KG1 (cell line): ENCODE measurements at regions not wholly inside any gene's neighbourhood (a gene's known extent, or its start where the extent isn't known, plus 50 kb on each side); places are given as distances from the start of the nearest gene placed in this dataset.
"Not testable (repeated sequence)": the region's sequence is repeated elsewhere in the genome, so short reads cannot be mapped to it uniquely, and the experiment has no call there.

Experiments used
- DNase-seq: peaks from one replicate; lab custom pipeline; 2025; lab: John Stamatoyannopoulos, UW

DNA sequence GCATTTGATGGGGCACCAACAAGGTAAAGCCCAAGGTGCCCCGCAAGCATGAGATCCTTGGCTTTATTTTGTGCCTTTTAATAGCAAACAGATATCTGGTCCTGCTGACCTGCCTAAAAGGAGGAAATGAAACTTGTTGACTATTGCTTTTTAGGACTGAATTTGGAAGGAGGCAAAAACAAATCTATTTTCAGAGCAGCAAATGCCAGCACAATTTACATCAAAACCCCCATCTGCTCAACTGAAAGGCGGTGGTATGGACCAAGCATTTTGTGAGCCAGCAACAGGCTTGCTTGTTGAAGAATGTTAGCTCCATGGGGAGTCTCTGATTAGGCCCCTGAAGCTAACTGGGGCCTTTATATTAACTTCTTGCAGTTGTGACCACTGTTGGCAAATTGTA, 192.6 kb upstream of the E2F8 start:
- no peak for DNase-seq

DNA sequence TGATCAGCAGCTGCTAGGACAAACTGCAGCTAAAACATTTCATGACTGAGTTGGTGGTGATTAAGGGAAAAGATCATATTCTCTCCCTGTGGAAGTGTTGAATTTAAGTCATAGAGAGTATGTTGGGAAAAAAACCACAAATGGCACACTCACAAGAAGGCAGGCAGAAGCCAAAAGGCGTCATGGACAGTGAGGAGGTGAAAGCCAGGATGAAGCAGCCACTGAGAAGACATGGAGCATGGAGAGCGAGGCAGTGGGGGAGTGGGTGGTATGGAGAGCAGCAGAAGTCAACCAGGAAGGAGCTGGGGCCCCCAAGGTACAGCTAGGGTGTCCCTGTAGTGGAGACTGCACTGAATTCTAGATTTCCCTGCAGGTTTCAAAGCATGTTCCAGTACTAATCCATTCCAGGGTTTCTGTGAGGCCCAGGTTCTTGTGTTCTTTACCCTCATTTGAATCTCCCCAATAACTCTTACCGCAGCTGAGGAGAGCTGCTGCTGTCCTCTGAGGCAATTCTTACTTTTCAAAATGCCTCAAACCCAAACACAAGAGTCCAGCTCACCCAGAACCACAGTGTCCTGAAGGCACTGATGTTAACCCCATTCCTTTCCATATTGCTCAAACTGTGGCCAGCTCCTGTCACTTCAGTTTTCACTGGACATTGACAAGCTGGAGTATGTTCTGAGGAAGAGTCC, 191.8 kb upstream of the E2F8 start:
- no peak for DNase-seq

DNA sequence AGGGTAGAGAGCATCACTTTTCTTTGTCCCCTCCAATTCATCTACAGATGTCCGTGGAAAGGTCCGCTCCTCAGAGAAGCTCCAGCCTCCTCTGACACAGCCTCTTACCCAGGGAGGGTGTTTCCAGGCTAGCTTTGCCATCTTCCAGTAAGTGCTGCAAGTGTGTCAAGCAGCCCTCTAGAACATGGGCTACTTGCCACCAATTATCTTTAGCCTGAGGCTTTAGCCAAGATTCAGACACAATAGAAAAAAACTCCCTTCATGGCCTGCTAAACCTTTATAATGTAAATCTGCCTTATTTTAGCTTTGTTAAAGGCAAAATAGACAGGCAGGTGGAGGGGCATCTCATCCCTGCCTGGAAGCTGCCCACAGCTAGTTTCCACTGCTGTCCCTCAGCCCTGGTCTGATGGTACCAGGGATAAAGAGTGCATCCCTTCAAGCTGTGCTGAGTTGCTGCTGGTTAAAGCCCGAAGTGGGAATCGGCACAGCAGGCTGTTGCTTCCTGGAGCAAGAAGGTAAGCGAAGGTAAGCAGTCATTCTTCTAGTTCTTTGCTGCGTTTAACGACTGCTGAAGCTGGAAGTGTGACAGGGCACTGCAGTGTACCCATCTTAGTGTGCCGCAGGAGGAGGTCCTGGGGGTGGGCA, 190.1 kb upstream of the E2F8 start:
- DNase-seq: no peak

DNA sequence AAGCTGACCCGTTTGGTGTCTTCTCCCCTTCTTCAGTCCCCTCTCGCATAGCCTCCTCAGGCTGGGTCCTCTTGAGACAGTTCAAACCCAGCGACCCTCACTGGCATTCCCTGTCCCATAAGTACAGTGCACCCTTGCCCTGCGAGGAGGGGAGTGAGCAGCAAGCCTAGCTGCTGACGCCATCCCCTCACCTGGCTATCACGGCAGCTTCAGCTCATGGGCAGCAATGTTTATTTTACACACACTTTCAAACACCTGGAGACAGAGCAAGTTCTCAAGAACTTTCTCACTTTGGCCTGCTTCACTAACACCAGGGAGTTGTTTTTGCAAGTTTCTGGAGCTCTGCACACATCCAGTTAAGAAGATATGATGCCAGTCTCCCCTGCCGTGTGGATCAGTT, 189.6 kb upstream of the E2F8 start:
- no peak for DNase-seq

DNA sequence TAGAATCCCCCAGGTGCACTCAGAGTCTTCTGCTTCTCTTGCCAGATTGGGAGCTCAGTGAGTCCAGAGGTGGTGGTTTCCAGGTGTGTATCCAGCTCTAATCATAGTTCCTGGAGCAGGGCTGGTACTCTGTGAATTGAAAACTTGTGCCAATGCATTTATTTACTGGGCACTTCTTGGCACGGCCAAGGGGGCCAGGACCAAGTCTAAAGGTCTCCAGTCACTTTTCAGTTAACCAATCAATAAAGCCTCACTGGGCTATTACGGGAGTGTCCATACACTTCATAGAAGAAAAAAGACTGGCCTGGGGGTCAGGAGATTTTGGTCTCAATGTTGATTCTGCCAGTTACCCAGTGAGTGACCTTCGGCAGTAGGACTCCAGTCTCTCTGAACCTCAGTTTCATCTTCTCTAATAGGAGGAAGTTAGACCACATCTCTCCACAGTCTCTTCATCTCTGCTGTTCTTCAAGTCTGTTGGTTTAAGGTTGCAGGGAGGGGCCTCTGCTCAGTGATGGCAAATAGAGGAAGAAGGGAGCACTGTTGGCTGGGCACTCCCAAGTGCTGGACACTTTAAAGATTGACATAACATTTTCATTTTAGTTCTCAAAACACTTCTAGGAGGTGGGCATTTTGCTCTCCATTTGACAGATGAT, 188.5 kb upstream of the E2F8 start:
- no peak for DNase-seq

DNA sequence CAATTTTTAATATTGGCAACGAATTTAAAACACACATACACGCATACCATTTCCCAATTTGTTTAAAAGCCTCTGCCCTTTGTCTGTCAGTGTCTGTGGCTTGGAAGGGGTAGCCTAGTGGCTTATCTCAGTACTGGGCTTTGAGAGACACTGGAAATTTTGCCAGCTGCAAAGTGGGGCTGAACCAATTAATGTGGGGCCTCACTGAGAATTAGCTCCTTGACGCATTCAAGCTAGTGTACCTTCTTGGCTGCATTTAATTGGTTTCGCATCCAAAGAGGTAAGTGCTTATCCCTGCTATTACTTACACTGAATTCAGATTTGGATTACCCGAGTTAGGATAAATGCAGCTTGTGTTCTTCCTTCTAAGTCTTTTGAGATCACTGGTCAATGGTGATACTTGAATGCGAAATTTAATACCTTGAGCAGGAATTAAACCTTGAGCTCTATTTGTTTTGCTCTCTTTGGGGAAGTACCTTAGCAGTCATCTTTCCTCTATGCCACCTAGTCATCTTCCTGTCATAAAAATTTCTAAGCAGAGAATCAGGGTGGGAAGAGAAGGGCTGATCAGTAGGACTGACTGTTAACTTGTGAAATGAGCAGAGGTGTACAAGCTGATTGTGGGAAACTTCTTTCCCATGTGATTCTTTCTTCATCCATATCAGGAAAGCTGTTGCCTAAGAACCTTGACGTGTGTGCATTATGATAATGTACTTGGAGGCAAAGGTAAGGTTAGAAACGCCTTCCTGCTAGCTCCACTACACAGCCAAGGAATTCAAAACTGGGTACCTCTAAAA, 187.7 kb upstream of the E2F8 start:
- DNase-seq: no peak

DNA sequence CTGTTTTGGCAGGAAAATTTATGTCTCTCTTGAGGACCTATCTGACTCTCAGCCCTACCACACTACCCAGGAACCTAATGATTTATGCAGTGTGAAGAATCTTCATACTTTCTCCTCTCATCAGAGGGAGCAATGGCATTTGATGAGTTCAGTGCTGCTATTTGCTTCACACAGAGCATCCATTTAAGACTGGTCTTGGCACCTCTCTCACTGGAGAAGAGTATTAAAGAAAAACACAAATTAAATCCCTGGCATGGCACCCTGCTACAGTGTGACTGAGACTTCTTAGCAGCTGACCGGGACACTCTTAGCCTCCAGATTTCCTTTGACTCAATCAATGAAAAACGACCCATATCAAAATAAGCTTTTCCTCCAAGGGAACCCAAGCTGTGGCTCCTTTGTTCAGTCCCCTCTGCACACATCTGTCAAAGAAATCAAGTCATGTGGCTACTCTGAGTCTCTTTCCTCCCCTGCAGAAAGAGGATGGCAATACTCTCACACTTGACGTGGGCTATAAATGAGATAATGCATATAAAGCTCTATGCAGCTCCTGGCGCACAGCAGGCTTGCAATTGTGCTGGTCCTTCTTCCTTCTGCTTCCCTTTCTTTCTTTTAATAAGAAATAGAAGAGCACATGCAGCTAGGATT, 186.1 kb upstream of the E2F8 start:
- no peak for DNase-seq

DNA sequence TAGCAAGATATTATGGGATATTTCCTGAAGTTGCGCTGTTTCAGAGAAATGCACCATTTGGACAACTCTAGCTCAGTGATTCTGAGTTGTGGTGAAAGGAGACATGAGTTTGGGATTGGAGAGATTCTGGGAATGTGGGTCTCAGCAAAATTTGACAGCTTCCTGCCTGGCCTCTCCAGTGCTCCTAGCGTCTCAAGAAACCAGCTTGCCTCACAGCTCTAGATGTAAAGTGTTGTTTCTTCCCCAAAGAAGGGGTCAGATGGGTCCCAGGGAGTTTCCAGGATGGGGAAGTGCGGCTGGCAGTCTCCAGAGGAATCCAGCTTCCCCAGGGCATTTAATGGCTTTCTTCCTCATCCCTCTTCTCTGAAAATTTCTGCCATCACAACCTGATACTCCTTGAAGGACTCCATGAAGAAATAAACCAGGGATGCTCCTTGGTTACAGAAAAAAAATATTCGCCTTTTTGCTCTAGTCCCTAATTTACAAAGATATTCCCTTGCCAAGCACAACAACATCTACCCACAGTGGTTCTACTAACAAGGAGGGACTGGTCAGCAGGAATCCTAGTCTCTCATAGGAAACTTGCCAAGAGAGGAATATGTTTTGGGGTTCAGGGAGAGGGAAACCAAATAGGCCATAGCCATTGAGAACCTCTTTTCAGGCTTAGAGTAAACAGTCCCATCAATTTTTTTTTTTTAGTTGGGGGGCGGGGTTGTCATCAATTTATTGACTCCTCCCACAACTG, 185.4 kb upstream of the E2F8 start:
- DNase-seq: no peak

DNA sequence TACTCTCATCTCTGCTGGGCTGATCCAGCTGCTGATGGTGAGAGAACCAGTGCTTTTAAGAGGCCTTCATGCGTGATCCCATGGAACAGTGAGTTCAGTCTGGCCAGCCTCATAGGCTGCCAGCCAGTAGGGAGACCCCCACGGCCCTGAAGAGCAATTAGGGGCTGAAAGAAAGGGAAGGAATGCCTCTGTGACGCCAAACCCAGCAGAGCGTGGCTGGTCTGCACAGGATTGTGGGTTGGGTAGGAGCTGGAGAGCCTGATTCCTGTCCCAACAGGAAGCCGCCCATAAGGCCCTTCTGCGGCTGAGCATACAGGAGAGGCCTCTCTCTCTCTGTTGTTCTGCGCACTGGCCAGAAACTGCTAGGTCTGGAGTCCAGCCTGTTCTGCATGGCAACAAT, 181.5 kb upstream of the E2F8 start:
- DNase-seq: no peak

DNA sequence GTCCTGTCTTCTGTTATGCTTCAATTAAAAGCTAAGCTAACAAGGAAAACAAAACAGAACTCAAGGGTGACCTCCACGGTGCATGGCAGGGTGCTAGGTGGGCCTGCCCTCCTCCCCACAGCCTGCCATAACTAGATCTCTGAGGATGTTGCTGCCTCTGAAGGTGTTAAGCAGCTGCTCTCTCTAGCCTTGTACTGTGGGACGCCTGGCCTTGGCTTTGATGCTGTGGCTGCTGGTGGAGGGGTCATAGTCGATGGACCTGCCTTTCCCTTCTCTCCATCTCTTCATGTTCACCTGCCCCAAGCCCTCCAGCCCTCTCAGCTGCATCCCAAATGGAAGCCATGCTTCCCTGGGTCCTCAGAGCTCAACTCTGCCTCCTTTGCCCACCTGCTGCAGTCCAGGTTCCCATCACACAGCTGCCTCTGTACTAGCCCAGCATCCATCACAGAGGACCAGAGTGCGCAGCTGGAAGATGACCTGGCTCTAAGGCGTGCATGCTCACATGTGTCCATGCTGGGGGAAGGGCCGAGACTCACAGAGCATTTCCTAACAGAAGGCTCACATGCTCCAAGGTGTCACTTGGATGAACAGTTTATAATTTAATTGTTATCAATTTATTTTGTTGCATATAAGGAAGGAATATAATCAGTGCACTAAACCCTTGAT, 180.3 kb upstream of the E2F8 start:
- no peak for DNase-seq

DNA sequence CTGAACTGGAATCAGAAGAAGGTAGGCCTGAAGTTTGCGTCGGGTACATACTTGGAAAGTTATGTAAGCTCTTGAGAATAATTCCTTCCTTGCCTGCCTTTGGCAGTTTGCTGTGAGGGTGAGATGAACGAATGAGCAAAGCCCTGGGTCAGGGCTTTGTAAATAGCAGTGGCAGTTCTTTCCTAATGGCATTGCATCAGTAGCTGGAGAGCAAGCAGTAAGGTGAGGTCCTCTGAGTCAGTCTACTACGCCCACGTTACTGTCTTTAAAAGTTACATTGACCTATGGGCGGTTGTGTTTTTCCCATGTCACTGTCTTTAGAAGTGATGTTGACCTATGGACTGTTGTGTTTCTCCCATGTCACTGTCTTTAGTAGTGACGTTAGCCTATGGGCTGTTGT, 179.1 kb upstream of the E2F8 start:
- DNase-seq: no peak

DNA sequence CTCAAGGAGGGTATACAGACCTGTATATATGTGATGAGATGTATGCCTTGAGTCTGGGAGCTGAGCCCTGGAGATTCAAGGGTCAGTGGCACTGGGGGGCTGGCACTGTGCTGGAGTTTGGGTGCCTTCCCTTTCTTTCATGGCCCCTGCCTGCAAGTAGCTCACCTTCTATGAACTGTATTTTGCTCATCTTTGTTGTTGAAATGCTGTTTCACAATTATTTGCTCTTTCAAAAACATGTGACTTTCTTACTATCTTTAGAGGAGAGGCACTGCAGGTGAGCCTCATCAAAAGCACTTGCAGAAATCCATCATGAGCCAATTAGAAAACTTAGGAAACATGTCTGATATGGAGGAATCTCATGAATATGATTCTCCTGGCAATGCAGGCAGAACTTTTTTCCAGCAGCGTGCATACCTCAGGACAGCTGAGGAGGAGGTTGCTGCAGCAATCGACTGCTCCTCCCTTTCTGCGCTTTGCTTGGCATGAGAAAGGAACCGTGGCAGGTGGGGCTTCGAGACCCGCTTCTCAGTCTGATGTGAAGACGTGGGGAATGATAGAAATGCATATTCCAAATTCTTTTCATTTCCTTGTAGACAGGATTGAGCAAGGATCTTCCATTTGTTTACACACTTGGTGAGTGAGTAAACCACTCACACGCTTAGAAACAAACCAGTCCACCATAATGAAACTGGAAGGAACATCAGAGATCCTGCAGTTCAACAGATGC, 178.4 kb upstream of the E2F8 start:
- no peak for DNase-seq

DNA sequence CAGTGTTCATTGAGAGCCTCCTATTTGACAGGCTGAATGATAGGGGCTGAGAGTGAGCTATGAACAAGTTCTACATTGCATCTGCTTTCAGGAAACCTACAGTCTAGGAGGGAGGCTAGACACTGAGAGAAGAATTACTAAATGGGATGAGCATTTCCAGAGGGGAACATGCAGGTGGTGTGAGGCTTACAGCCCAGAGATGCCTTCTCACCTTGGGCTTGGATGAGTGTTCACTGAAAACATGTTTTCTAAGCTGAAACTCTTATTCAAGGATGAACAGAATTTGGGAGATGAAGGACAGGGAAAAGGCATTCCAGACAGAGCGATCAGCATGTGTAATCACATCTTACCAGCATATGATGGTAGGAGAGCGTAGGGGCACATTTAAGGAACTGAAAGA, 177.5 kb upstream of the E2F8 start:
- no peak for DNase-seq

DNA sequence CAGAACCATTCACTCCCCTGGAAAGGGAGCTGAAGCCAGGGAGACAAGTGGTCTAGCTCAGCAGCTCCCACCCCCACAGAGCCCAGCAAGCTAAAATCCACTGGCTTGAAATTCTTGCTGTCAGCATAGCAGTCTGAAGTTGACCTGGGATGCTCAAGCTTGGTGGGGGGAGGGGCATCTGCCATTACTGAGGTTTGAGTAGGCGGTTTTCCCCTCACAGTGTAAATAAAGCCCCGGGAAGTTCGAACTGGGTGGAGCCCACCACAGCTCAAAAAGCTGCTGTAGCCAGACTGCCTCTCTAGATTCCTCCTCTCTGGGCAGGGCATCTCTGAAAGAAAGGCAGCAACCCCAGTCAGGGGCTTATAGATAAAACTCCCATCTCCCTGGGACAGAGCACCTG, 171.3 kb upstream of the E2F8 start:
- DNase-seq: not testable (repeated sequence)

DNA sequence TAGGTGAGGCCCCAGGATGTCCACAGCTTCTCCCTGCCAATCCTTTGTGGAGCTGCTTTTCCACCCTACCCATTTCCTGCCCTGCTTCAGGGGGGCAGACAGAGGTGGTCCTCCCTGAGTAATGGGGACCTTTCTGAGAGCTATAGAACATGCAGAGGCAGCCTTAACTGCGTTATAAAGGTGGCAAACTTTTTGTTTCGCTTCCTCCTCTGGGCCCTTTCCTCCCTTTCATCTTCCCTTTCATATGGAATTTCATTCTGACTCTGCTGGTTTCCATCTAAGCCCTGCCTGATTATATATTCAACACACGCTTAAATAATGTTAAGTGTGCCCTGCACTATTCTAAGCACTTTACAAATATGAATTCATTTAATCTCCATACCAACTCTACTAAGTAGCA, 169.3 kb upstream of the E2F8 start:
- DNase-seq: no peak

DNA sequence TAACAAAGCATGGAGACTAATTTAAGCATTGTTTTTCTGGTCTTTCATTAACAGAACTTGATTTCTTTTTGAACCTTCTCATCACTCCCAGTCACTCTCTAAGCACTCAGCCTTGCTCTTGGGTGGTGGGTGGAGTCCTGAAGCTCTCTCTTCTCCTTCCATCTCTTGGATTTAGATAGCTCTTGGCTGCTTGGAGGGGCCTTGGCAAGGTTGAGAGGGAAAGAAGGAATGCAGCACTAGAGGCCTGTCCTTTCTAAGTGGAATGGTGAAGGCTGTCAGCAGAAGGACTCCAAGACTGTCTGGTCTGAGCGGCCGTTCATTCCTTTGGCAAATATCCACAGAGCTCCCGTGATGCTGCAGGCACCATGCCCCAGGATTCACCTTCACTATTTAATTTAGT, 168.6 kb upstream of the E2F8 start:
- no peak for DNase-seq

DNA sequence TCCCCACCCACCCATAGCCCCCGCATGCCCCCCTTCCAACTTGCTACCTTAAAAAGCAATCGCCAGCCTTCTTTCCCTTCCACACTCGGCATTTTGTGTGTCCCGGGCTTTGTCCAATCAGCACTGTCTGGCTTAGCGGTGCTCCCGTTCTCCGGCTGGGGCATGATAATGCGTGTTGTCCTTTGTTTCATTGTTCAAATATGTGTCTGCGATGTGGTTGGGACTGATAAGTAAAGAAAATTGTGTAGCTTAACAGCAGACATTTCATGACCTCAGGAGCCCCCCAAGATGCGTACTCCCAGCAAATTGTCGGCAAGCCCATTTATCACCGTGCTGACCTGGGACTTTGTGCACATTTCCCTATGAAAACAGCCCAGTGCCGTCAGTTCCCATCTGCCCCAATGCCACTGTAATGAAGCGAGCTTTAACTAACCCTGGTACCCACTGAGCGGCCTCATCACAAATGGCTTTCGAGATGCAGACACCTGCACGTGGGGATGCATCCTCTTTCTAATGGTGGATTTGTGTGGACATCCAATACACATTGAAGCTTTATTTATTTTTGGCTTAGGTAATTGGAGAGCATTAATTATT, 167.0 kb upstream of the E2F8 start:
- DNase-seq: no peak

DNA sequence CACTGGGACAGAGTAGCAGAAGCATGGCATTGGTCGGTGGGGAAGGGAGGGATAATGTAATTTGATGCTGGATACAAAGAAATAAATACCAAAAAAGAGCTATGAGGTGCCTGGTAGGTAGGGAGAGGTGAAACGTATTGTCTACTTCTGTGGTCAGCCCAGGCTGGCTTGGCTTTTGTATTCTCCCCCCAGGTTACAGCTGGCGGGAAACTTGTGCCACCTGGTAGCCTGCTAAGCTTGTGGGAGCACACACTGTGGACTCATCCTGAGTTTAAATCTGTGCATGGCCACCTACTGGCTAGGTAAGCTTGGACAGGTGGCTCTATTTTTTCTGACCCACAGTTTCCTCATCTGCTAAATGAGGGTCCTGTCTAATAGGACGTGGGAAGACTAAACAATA, 165.2 kb upstream of the E2F8 start:
- no peak for DNase-seq

DNA sequence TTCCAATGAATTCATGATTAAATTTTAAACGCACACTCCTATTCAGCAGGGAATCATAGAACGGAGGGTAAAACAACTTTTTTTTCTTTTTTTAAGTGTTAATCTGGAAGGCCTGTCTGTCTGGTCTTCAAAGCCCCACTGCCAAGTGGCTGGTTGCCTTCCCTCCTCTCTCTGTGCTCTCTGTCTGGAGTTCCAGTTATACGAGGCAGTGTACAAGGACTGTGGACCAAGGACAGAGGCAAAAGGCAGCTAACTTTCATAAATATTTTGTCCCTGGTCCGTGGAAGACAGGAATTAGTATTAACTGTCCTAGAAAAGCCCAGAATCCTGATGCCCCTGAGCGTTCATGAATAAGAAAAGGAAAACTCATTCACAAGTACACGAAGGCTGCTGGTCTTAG, 164.0 kb upstream of the E2F8 start:
- no peak for DNase-seq
